ENCODE measurements at regions not wholly inside any gene's neighbourhood (a gene's known extent, or its start where the extent isn't known, plus 50 kb on each side); places are given as distances from the start of the nearest gene placed in this dataset.
A peak's percentile ranks its signal among the peaks of the same experiment; 100 is the strongest.

DNA sequence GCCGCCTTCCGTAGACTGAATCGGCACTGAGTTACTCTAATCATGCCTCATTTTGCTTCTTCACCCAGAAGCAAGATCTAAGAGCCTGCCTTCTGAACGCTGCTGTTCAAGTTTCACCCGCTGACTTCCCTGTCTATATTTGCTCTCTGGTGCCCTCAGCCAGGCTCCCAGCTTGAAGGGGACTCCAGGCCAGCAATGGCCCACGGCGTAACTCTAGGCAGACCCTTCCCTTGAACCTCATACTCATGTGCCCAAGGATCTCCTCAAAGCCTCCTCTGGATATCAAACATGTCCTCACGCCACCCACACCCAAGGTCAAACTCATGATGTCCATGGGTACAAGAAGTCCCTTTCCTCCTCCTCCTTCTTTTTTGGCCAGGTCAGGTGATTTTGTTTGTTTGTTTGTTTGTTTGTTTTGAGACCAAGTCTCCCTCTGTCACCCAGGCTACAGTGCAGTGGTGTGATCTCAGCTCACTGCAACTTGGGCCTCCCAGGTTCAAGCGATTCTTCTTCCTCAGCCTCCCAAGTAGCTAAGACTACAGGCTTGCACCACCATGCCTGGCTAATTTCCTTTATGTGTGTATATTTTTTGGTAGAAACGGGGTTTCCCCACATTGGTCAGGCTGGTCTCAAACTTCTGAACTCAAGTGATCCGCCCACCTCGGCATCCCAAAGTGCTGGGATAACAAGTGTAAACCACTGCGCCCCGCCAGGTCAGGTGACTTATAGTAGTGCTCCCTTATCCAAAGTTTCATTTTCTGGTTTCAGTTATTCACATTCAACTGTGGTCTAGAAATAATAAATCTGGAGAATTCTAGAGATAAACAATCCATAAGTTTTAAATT, 239.0 kb downstream of the SYK start:
- no peak for DNase-seq (ENCODE audit: low read depth in 2 of 2)

DNA sequence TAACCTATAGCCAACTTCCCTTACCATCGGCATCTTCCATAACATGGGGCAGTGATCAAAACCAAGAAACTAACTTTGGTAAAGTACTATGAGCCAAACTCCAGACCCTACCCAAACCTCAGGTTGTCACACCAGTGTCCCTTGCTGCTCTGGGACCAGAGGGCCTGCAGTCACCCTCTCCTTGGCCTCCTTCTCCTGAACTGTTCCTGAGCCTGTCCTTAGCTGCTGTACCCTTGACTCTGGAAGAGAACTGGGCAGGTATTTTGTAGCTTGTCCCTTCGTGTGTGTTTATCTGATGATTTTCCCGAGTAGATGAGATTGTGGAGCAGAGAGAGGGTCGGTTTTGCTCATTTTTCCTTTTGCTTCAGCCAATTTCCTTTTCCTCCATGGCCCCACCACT, 240.4 kb downstream of the SYK start:
- no peak for DNase-seq (ENCODE audit: low read depth in 2 of 2)

DNA sequence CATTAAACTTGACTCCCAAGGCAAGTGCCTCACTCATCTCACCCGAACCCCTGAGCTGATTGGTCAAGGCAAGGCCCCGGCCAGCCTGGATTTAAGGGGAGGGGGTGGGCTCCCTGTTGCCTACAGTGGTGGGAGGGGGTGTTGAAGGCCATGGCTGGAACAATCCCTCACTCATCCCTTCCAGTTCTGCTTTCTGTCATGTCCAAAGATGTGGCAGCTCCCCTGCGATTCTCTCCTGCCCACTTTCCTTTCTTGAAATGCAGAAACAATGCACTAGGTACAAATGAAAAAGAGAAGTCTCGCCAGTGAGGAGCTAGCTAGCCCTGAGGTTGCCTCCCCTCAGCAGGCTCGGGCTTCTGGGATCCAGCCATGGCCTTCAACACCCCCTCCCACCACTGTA, 240.9 kb downstream of the SYK start:
- no peak for DNase-seq (ENCODE audit: low read depth in 2 of 2)

DNA sequence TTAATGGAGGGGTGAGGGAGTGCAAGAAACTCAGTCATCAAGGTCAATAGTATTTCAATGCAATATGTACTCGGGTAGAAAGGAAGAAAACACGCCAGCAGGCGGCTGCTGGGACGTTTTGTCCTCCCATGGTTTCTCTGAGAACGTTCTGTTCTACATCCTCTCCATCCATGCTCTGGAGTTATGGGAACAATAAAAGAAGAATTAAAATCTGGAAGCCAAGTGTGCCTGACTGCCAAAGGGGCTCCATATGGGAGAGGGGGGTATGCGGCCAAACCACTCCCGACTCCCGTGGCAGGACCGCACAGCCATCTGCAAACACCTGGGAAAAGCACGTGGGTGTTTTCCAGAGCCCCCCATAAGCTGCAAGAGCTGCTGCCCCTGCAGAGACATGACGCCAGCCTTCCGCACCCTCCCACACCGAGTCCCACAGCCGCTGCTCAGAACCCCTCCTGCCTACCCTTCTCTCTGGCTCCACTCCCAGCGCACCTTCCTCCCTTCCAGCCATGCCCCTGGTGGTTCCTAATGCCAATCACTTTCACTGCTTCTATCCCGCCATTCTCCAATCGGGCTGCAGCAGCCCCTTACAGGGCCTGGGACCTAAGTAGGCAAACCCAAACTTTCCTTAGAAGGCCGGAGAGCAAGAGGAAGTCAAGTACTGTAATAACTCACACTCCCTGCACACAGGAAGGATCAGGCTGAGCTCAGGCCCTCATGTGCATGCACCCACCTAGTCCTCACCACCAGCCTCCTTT, 241.6 kb downstream of the SYK start:
- no peak for DNase-seq (ENCODE audit: low read depth in 2 of 2)

DNA sequence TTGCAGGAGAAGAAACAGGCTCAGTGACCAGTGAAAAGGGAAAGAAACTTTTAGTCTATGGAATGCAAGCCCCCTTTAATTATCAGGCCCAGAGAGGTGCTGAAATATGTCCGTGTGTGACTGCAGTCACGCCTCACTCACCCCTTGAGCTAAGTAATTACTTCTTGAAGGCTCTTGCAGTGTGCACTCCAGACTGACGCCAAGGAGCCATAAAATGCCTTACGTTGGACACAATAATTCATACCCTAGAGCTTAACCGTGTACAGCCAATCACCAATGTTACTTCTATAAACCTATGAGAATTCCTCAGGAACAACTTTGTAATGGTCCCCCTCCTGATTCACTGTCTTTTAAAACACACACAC, 242.2 kb downstream of the SYK start:
- DNase-seq (ENCODE audit: low read depth in 2 of 2): no peak

DNA sequence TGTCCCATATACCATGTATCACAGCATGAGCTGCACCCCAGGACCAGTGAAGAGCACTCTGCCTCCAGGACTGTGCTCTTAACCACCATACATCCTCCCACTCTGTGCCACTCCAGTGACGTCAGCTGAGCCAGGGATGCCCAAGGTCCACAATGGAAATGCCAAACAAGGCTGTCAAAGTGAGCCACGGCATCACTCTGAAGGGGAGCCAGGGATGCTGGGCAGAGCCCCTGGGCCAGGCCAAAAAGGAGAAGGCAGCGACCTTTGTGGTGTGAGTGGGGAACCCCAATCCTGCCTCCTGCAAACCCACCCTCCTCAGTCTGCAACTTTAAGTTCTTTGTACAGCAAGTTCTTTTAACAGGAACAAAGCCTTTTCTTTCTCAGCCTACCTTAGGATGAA, 242.7 kb downstream of the SYK start:
- DNase-seq (ENCODE audit: low read depth in 2 of 2): no peak

DNA sequence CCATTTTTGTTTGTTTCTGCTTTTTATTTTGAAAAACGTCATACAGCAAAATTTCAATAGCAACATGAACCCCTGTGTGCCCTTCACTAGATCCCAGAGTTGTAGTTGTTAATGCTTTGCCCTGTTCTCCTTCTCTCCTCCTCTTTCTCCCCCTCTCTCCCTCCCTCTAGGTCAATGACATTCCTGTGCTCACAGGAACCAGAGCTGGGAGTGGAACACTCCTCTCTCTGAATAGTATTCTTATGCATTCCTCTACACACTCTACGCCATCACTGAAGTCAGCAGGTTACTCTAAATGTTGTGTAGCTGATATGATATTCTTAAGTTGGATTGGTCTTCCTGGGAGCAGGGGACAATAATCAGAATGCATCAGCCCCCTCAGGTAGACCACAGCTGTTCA, 243.4 kb downstream of the SYK start:
- DNase-seq (ENCODE audit: low read depth in 2 of 2): no peak

DNA sequence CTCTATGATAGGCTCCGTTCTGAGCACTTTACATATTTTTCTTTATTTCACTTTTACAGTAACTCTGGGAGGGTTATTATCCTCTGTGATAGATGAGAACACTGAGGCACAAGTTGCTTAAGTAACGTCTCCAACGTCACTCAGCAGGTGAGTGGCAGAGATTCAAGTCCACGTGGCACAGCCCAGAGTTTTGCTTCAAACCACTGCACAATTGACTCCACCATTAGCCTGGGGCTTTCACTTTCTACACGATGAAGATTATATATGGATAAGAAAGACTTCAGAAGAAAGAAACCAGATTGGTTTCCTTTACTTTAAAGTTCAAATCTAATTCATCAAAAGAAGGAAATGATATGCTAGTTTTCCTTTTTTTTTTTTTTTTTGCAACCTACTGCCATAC, 245.9 kb downstream of the SYK start:
- peak; percentile 58 to 64 for DNase-seq (ENCODE audit: low read depth in 2 of 2)

DNA sequence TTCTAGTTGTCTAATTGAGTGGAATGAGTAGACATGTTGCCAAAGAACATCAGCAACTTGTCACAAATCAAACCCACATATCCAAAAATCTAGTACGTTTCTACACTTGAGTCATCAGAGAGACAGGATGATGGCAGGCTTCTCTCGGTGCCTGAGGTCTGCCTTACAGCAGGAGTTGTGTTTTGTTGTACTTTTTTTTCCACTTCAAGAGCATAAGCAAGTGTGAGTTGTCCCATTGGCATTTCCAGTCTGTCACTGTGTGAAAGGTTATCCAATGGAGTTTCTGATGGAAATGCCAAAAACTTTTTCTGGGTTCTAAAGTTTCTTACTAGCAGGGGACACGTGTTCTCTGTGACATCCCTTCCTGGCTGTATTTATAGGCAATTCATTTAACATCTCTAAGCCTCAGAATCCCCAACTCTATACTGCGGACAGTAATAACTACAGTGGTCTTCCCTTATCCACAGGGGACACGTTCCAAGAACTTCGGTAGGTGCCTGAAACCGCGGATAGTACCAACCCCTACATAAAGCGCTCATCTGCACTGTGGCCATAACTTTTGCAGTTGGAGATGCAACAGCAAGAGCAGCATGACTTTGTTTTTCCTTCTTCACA, 246.5 kb downstream of the SYK start:
- DNase-seq (ENCODE audit: low read depth in 2 of 2): peak in 1 of 2 donors; percentile 55

DNA sequence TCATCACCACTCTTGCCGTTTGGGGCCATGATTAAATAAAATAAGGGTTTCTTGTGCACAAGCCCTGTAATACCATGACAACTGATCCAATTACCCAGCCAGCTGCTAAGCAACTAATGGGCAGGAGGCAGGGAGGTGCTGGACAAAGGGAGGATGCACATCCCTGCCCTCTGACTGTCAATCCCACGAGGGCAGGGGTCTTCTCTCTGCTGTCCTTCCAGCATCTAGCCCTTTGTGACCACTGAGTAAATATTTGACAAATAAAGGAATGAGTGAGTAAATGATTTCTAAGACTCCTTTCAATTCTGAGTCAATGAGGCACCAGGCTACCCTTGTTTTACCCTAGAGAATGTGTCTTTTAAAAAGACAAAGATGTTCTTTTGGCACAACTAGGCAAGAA, 247.1 kb downstream of the SYK start:
- DNase-seq (ENCODE audit: low read depth in 2 of 2): no peak

DNA sequence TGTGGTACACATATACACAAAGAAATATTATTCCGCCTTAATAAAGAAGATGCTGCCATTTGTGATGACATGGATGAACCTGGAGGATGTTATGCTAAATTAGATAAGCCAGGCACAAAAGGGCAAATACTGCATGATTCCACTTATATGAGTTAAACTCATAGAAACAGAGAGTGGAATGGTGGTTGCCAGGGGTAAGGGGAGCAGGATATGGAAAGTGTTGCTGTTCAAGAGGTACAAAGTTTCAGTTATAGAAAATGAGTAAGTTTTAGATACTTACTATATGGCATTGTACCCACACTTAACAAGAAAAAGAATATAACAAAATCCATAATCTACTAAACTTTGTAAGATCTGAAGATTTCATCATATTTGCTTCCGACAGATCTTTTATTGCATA, 252.2 kb downstream of the SYK start:
- no peak for DNase-seq (ENCODE audit: low read depth in 2 of 2)

DNA sequence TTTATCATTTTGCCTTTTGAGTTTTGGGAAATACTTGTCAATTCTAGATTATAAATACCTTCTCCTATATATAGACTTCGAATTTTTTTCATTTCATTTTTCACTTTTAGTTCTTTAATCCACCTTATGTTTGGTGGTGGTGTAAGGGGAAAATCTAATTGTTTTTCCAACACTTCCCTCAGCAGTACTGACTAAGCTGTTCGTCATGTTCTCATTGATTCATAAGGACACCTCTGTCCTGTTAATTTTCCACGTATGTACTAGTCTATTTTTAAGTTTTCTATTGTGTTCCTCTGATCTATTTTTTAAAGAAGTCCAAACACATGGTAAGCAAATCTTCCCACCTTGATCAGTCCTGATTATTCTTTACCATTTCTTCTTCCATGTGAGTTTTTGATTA, 254.2 kb downstream of the SYK start:
- DNase-seq (ENCODE audit: low read depth in 2 of 2): no peak

DNA sequence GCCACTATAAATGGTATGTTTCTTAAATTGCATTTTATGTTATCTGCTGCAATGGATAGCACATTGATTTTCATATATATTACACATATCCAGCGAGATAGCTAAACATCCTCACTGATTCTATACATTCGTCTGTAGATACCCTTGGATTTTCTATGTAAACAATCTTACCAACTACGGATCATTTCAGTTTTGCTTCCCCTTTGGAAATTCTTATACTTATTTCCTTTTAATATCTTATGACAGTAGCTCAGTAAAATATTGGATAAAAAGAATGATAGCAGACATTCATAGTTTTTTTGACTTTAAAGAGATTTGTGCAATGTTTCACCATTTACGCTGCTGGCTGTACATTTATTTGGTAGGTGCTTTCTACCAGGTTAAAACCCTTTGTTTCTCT, 254.9 kb downstream of the SYK start:
- DNase-seq (ENCODE audit: low read depth in 2 of 2): no peak

DNA sequence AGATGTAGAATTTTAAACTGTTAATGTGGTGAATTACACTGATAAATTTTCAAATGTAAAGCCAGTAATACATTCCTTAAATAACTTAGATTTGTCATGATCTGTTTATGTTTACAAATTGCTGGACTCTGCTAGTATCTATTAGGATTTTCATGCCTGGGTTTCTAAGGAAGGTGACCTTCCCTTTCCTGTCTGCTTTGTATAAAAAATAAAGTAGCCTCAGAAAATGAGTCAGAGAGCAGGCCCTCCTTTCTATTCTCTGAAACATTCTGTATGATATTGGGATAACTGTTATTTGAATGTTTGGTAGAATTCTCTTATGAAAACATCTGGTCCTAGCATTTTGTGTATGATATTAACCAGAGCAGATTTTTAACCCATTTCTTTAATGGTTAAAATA, 255.3 kb downstream of the SYK start:
- no peak for DNase-seq (ENCODE audit: low read depth in 2 of 2)

DNA sequence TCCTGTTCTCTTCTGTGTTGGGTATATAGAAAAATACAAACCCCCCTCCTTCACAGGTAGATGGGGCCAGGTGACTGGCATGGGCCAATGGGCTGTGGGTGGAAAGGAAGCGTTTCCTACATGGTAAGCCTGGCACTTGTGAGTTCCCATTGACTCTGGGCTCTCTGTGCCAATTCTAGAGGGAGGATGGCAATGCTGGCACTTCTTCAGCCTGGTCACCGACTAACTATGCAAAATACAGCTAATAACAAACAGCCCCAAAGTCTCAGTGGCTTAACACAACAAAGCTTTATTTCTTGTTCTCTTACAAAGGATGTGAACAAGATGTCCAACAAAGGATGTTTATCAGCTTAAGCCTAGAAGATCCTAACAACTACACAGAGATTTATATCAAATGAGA, 258.1 kb downstream of the SYK start:
- DNase-seq (ENCODE audit: low read depth in 2 of 2): no peak

DNA sequence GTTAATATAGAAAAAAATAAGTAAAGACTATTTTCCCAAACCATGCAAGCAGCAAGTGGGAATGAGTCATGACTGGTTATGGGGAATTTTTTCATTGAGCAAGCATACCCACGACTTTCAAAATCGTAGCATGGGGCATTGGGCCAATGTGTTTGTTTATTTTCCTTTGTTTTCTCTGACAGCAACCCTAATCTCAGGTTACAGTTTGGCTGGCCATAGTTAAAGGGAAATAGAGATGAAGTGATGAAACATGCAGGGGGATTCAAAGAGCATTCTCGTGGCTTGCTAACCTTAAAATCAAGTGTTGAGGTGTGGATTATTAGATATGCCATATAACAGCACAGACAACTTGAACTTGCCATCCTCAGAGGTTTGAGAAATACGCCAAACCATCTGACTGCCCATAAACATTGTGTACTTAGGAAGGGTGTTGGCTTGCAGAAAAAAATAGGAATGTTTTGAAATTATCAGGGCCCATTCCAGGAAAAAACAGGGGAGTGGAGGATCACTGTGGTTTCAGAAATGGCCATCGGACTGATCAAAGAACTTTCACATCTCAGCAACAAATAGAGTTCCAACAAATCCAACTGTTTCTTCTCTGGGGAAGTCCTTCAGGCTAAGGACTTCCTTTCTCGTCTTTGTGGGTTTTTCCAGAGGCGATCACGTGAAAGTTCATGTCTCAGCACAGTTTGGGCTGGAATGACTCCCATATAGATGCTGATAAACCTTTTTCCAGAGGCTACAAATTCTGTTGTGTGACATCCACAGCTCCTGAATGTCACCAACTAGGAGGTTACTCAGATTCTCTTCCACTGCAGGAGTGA, 259.1 kb downstream of the SYK start:
- DNase-seq (ENCODE audit: low read depth in 2 of 2): no peak

DNA sequence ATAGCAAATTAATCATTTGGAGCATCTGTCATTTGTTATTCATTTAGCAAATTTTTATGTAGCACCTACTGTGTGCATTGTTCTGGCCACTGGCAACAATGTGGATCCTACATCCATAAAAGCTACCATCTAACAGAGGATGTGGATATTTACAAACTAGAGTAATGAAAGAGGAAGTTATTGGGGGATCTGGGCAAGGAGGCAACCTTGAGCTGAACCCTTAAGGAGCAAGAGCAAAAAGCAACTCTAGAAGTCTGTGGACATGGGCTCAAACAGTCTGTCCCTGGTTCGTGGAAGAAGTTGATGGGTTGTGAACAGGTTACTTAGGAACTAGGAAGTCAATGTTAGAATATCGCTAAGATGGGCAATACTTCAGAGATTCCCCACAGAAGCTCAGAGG, 259.9 kb downstream of the SYK start:
- DNase-seq (ENCODE audit: low read depth in 2 of 2): no peak

DNA sequence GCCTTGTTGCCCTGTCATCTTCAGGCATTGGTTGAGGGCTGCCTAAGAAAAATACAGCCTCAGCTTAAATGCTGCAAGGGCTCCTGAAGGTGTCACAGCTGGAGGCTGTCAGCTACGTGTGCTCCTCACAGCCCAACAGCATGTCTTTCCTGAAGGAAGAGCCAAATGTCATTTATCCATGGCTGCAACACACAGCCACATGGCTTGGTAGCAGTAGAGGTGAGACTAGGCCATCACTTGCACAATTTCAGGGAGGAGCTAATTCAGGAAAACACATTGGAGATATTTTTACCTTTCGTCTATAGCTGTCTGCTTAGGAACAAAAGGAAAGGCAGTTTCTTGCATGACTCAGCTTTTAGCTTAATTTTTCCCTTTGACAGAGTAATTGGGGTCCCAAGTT, 260.7 kb downstream of the SYK start:
- DNase-seq (ENCODE audit: low read depth in 2 of 2): no peak

DNA sequence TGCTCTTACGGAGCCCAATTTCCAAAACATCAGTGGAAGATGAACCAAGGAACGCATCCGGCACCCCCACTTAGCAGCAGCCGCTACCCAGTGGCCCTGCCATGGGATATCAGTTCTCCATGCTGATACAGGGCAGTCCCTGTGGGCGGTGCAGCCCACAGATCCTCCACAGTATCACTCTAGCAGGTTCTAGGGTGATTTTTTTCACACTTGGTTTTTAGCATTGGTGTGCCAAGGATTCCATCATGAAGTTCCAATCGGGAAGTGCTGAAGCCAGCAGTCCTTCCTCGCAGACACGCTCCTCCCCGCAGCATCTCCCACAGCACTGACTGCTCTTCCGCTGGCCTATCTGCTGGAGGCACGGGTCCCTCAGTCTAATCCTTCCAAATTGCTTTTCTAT, 261.9 kb downstream of the SYK start:
- DNase-seq (ENCODE audit: low read depth in 2 of 2): no peak

DNA sequence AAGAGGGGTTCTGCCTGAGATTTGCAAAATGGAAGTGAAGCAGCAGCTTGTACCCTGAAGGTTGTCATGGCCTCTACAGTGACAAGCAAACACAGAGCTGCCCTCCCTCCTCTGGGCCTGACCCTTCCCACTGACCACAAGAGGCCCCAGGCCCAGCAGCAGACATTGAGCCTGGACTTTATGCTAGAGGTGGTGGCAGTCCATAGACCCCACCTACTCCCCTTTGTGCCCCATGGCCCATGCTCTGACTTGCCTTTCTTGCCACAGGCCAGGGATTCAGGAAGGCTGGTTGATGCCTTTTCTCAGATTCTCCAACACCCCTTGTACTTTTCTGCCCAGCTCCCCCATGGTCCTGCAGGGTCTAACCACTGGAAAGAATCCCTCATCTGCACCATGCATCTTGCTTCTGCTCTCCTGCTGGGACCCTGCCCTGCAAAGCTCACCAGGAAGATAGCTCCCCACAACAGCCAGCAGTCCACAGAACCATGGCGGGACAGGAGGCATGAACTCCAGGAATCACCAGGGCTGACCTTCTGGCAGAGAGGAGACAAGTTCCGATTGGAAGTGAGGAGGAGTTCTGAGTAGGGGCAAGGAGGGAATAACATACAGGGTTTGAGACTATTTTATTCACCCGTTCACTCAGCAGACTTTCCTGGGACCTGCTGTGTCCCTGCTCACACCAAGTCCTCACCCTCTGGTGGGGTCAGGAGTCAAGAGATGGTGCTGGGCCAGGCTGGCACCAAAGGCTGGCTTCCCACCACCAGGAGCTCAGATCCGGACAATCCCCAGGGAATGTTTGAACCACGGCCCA, 263.8 kb downstream of the SYK start:
- no peak for DNase-seq (ENCODE audit: low read depth in 2 of 2)

DNA sequence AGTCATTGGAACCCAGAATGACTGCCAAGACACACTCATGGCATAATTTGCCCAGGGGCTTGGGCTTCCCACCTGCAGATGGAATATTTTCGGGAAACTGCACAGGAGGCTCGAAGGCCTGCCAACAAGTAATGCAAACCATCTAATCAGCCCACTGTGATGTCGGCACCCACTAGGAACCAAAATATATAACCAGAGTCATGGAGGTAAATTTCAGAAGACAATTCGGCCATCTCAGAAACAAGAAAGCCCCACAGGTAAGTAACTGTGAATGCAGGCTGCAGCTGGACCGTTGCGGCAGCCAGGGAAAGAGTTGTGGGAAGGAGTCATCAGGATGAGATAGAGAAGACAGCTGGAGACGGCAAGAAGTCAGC, 264.4 kb downstream of the SYK start:
- no peak for DNase-seq (ENCODE audit: low read depth in 2 of 2)
